Large intestine (tissue), 3 donors: ENCODE measurements at regions not wholly inside any gene's neighbourhood (a gene's known extent, or its start where the extent isn't known, plus 50 kb on each side); places are given as distances from the start of the nearest gene placed in this dataset.
A peak's percentile ranks its signal among the peaks of the same experiment; 100 is the strongest.

Experiments used
- DNase-seq, 2 donors: peaks; one replicate each; pipeline versions ENCODE4 v3.0.0 to v3.0.0-alpha.2; 2013
- H3K27ac ChIP-seq: one replicate; pipeline ENCODE4 v1.5.1; 2013; ENCODE audit warnings: low read length
- H3K27me3 ChIP-seq: 2 replicates; pipeline ENCODE4 v1.6.1; 2013; ENCODE audit warnings: low read length; ENCODE audit not compliant: control insufficient read depth, insufficient read depth
- H3K36me3 ChIP-seq: 2 replicates; pipeline ENCODE4 v1.6.1; 2013; ENCODE audit warnings: low read length; ENCODE audit not compliant: control insufficient read depth, insufficient read depth
- H3K4me1 ChIP-seq: one replicate; pipeline ENCODE4 v1.6.1; 2013; ENCODE audit warnings: low read length; ENCODE audit not compliant: control insufficient read depth, insufficient read depth
- H3K4me3 ChIP-seq: one replicate; pipeline ENCODE4 v1.5.1; 2013; ENCODE audit warnings: low read length
- H3K9me3 ChIP-seq: one replicate; pipeline ENCODE4 v1.6.1; 2013; ENCODE audit warnings: mild to moderate bottlenecking, low read depth, low read length, moderate library complexity; ENCODE audit not compliant: control insufficient read depth
- WGBS: methylation state at CpG from one replicate; pipeline ENCODE4 v1.1.5; 2013; ENCODE audit warnings: low lambda C conversion rate; ENCODE audit not compliant: insufficient coverage; 5-methylcytosine and 5-hydroxymethylcytosine counted together

DNA sequence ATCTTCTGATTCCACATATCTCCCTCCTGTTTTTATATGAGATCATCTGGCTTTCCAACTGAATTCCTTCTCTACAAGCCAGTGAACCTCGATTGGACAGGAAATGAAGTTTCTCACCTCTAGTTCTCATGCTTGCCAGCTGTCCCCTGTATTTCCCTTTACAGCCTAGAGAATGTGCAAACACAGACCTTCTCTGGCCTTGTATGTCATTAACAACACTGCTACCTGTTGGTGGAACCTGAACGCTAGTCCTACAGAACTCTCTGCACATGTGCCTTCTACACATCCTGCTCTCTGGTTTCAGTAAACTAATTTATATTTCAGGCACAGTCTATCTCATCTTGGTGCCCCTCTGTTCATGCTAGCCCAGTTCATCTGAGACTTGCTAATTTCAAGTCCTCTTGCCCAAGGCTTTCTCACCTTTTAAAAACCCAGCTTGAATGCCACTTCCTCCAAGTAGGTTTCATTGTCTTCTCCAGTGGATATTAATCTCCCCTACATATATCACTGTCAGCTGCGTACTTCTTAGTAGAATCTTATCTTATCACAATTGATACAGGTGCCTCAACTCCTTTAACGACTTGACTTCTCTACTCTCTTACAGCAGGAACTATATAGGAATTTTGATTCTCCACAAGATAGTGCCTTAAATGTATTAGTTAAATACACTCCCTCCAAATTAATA is 549.9 kb downstream of the PLPP3 start:
- Histone ChIP-seq H3K4me3 (no peak overlapping the region), H3K27ac (peak overlapping the region; percentile 63), H3K9me3 (no peaks in the 10 kb centered on the region), H3K27me3 (no peaks in the 10 kb centered on the region), H3K4me1 (peaks cover 7% of the 10 kb centered on the region), H3K36me3 (no peaks in the 10 kb centered on the region)
- no CpG with 5 or more reads among the region's 4 CpGs for WGBS
- peak; percentile 59 to 77 for DNase-seq

DNA sequence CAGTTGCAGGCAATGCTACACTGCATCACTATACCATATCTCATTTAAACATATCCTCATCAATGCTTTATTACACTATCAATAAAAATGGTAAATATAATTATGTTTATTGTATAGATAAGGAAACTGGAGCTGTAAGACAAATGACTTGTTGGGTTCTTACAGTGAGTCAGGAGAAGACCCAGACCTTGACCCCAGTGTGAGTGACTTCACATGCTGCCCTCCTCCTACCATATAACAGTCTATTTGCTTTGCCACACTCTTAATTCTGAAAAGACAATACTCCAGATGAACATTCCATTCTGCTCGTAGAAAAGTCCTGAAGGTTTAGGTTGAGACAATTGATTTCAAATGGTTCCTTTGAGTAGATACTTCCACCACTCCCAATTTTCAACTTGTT is 550.5 kb downstream of the PLPP3 start:
- H3K27ac ChIP-seq: peak overlapping the region; percentile 63

DNA sequence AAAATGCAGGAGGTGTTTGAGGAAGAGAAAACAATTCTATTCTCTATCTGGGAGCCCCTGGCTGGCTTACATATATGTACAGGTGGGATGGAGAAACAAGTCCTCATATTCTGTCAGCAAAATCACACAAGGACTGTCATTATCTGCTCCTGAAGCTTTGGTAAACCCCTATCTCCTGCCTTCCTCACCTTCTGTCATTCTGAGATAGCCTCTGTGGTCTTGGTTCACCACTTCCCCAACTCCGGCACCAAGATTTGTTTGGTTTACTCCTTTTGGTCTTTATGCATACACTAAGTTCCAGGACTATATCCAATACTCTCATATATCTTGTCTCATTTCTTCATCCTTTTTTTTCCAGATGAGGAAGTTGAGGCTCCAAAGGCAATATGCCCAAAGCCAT is 551.1 kb downstream of the PLPP3 start:
- no peak overlapping the region for H3K27ac ChIP-seq
- no peaks in the 10 kb centered on the region for H3K9me3 ChIP-seq
- no CpG with 5 or more reads among the region's 1 CpG for WGBS

More for the DNA sequence above, 550.5 kb downstream of the PLPP3 start:
- Histone ChIP-seq H3K9me3 (no peaks in the 10 kb centered on the region), H3K27me3 (no peaks in the 10 kb centered on the region), H3K4me3 (no peak overlapping the region), H3K4me1 (peaks cover 7% of the 10 kb centered on the region), H3K36me3 (no peaks in the 10 kb centered on the region)
- WGBS: 50% methylated on average over 1 of the region's 1 CpG
- peak; percentile 23 to 55 for DNase-seq

DNA sequence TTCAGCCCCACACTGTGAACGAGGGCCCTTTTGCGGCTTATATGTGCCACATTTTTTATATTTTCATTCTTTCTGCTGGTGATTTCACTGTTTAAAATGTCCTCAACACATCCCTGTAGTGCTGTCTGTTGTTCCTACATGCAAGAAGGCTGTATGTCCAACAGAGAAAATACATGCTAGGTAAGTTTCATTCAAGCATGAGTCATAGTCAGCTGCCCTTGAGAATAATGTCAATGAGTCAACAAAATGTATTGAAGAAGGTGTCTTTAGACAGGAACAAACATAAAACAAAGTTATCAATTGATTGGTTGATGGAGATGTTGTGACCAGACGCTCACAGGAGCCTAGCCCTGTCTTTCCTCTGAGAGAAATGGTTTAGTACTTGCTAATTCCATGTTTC is 553.4 kb downstream of the PLPP3 start:
- no peak overlapping the region for H3K27ac ChIP-seq
- no peaks in the 10 kb centered on the region for H3K36me3 ChIP-seq
- peaks cover 7% of the 10 kb centered on the region for H3K4me1 ChIP-seq
- H3K4me3 ChIP-seq: no peak overlapping the region
- H3K9me3 ChIP-seq: no peaks in the 10 kb centered on the region
- WGBS: no CpG with 5 or more reads among the region's 3 CpGs
- no peaks in the 10 kb centered on the region for H3K27me3 ChIP-seq
- peak in 1 of 2 donors; percentile 13 for DNase-seq

More for the DNA sequence above, 551.1 kb downstream of the PLPP3 start:
- DNase-seq: no peak
- peaks cover 7% of the 10 kb centered on the region for H3K4me1 ChIP-seq
- no peaks in the 10 kb centered on the region for H3K36me3 ChIP-seq
- no peak overlapping the region for H3K4me3 ChIP-seq
- H3K27me3 ChIP-seq: no peaks in the 10 kb centered on the region

DNA sequence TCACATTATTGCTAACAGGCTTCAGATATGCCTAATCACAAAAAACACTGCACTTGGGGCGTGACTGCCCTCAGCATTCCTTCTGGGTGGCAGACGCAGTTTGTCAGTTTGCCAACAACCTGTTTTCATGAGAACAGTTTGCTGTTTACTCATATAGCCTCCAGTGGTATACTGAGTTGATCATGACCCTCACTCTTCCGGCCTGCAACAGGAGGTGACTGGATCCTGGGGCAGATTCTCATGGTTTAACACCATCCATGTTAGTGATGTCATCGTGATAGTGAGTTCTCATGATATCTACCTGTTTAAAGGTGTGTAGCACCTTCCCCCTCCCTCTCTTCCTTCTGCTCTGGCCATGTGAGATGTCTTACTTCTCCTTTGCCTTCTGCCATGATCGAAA is 555.2 kb downstream of the PLPP3 start:
- Histone ChIP-seq H3K4me3 (no peak overlapping the region), H3K9me3 (no peaks in the 10 kb centered on the region), H3K36me3 (no peaks in the 10 kb centered on the region), H3K27me3 (no peaks in the 10 kb centered on the region), H3K27ac (no peak overlapping the region), H3K4me1 (no peaks in the 10 kb centered on the region)
- no peak for DNase-seq
- WGBS: 100% methylated on average over 1 of the region's 5 CpGs

DNA sequence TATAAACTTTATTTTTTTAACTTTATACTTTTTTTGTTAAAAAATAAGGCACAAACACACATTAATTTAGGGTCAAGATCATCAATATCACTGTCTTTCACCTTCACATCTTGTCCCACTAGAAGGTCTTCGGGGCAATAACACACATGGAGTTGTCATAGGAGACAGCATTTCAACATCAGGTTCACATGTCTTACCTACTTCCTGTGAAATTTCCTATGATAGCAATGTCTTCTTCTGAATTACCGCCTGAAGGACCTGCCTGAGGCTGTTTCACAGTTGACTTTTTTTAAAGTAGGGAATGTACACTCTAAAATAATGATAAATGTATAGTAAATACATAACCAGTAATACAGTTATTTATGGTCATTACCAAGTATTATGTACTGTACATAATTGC is 559.4 kb downstream of the PLPP3 start:
- Histone ChIP-seq H3K27ac (no peak overlapping the region), H3K4me1 (no peaks in the 10 kb centered on the region), H3K4me3 (no peak overlapping the region), H3K36me3 (no peaks in the 10 kb centered on the region), H3K9me3 (no peaks in the 10 kb centered on the region), H3K27me3 (no peaks in the 10 kb centered on the region)
- DNase-seq: no peak
- WGBS: no CpG with 5 or more reads among the region's 2 CpGs

DNA sequence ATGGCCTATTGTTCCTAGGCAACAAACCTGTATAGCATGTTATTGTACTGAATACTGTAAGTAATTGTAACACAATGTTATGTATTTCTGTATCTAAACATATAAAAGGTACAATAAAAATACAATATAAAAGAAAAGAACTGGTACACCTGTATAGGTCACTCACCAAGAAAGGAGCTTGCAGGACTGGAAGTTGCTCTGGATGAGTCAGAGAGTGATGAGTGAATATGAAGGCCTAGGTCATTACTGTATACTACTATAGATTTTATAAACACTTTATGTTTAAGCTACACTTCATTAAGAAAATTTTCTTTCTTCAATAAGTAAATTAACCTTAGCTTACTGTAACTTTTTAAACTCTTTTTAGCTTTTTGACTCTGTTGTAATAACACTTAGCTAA is 559.9 kb downstream of the PLPP3 start:
- no peak for DNase-seq

DNA sequence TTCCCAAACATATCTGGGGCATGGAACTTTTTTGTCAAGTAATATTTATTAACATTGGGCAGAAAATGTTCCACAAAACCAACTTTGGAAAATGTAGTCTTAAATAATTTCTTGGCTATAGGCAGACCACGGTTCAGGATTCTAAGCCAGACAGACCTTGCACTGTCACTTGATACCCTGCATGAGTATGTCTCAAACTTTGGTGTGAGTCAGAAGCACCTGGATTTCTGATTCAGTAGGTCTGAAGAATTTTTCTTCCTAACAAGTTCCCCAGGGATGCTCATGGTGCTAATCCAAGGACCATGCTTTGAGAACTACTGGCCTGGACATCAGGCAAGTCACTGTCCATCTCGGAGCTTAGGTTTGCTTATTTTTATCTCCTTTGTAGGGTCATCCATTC is 562.0 kb downstream of the PLPP3 start:
- DNase-seq: no peak
- H3K36me3 ChIP-seq: no peaks in the 10 kb centered on the region
- 100% methylated on average over 1 of the region's 2 CpGs for WGBS
- no peak overlapping the region for H3K4me3 ChIP-seq
- H3K4me1 ChIP-seq: no peaks in the 10 kb centered on the region
- no peaks in the 10 kb centered on the region for H3K27me3 ChIP-seq
- H3K27ac ChIP-seq: no peak overlapping the region
- no peaks in the 10 kb centered on the region for H3K9me3 ChIP-seq

More for the DNA sequence above, 559.9 kb downstream of the PLPP3 start:
- H3K4me1 ChIP-seq: no peaks in the 10 kb centered on the region
- no peaks in the 10 kb centered on the region for H3K27me3 ChIP-seq
- H3K9me3 ChIP-seq: no peaks in the 10 kb centered on the region
- no peak overlapping the region for H3K27ac ChIP-seq
- no peaks in the 10 kb centered on the region for H3K36me3 ChIP-seq
- H3K4me3 ChIP-seq: no peak overlapping the region

DNA sequence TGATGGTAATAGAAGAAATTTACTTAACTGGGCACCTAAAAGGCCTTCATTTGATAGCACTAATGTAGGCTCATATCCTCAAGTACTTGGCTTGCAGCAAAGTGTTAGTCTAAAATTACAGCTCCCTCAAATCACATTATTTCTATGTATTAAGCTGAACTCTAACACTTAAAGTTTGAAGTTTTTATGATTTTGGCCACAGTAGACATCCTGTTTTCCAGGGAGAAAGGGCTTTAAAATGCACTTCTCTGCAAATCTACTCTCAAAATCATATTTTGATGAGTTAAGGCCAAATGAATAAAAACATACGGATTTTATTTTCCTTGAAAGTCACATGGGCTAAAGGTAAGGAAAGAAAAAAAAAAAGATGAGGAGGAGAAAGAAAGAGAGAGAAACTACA is 575.5 kb downstream of the PLPP3 start:
- no peak overlapping the region for H3K4me3 ChIP-seq
- DNase-seq: no peak
- H3K27me3 ChIP-seq: no peaks in the 10 kb centered on the region
- WGBS: 90% methylated on average over 1 of the region's 1 CpG
- peaks cover 3% of the 10 kb centered on the region for H3K4me1 ChIP-seq
- no peak overlapping the region for H3K27ac ChIP-seq
- H3K9me3 ChIP-seq: no peaks in the 10 kb centered on the region
- H3K36me3 ChIP-seq: no peaks in the 10 kb centered on the region

DNA sequence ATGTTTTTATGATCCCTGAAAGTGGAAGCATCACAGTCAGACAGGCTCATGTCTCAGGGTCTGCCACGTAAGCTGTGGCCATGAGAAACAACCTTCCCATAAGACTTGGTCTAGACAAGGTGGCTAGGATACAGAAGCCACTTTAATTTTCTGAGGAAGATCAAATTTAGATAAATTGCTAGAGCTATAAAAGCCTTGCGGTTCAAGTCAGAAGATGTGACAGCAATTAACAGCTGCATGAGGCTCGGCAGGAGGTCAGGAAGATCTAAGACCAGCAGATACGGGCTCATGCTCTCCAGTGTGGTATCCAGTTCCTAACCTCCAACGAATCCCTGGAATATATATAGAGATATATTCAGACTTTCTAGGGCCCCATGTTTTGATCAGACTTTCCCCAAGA is 577.1 kb downstream of the PLPP3 start:
- H3K36me3 ChIP-seq: no peaks in the 10 kb centered on the region

DNA sequence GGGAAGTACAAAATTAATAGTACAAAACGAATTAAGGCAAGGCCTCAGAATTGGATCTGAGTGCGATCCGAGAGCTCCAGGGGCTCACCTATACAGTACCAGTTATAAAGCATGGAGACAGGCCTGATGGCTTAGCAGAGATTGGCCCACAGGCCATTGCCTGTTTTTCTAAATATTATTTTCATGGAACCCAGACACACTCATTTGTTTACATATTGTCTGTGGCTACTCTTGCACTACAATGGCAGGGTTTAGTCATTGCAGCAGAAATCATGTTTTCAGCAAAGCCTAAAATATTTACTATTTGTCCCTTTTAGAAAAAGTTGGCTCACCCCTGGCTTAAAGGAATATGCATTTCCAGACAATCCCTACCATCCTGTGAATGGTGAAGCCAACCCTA is 578.9 kb downstream of the PLPP3 start:
- Histone ChIP-seq H3K4me3 (no peak overlapping the region), H3K27ac (peak overlapping the region; percentile 38), H3K27me3 (no peaks in the 10 kb centered on the region), H3K4me1 (peaks cover 3% of the 10 kb centered on the region), H3K9me3 (no peaks in the 10 kb centered on the region), H3K36me3 (no peaks in the 10 kb centered on the region)
- DNase-seq: no peak
- no CpG with 5 or more reads among the region's 3 CpGs for WGBS

More for the DNA sequence above, 577.1 kb downstream of the PLPP3 start:
- H3K4me3 ChIP-seq: no peak overlapping the region
- DNase-seq: peak; percentile 35 to 58
- H3K4me1 ChIP-seq: peaks cover 3% of the 10 kb centered on the region
- no peaks in the 10 kb centered on the region for H3K27me3 ChIP-seq
- H3K27ac ChIP-seq: peak overlapping the region; percentile 56
- no CpG with 5 or more reads among the region's 5 CpGs for WGBS
- H3K9me3 ChIP-seq: no peaks in the 10 kb centered on the region
